ENCODE measurements at regions not wholly inside any gene's neighbourhood (a gene's known extent, or its start where the extent isn't known, plus 50 kb on each side); places are given as distances from the start of the nearest gene placed in this dataset.

DNA sequence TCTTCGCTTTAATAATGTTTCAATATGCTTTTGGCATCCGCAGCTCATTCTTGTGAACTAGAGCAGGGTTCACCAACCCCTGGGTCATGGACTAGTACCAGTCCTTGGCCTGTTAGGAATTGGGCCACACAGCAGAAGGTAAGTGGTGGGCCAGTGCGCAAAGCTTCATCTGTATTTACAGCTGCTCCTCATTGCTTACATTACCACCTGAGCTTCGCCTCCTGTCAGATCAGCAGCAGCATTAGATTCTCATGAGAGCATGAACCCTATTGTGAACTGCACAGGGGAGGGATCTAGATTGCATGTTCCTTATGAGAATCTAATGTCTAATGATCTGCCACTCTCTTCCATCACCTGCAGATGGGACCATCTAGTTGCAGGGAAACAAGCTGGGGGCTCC is 75.5 kb upstream of the GGTLC1 start:
- DNase-seq (ENCODE audit: low read depth, low spot score): no peak

GRCh38 chr20:24063100-24063499 is 74.5 kb upstream of the GGTLC1 start:
- no peak for DNase-seq (ENCODE audit: low read depth, low spot score)

DNA sequence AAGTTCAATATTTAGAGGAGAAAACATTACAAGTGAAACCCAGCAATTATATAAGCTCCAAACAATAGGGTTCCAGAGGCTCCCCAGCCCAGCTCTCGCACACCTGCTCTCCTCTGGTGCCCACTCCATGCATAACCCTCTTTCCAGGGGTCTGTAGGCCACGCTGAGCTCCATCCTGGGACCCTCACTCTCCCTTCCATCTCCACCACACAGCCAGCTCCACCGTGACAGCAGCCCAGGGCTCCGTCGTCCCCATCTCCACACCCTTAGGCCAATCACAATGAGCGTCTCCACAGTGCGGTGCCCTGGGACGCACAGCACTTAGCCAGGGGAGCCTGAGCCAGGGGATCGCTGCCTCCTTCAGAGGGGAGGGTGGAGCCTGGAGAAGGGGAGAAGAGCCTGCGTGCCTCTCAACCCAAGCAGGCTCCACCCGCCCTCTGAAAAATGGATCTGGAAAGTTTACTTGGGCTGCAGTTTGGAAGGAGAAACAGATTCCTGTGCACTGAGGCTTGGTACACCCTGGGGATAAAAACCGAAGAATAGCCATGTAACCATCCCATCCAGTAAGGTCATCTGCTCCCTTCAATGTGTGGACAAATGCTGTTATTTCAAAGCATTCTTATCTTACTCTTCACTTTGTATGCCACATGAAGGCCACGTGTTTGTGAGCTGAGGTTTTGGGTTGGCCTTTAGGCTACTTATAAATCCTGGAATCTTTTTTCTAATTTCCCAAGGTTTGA is 72.4 kb upstream of the GGTLC1 start:
- DNase-seq (ENCODE audit: low read depth, low spot score): no peak

DNA sequence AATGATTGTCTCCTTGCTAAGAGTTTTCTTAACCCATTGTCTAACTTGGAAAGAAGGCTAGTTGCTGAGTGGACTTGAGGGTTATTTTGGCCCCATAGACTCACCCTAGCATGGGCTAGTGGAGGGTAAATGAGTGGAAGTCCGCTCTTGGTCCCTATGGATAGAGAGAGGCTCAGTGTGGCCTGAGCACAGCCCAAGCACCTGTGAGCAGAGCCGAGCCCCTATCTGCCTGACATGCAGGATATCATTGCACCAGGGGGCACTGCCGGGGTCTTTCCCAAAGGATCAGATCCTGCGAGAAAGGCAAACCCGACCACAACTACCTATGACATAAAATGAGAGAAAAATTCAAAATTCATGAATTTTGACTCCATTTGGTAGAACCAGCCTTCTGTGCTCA is 70.6 kb upstream of the GGTLC1 start:
- DNase-seq (ENCODE audit: low read depth, low spot score): no peak

DNA sequence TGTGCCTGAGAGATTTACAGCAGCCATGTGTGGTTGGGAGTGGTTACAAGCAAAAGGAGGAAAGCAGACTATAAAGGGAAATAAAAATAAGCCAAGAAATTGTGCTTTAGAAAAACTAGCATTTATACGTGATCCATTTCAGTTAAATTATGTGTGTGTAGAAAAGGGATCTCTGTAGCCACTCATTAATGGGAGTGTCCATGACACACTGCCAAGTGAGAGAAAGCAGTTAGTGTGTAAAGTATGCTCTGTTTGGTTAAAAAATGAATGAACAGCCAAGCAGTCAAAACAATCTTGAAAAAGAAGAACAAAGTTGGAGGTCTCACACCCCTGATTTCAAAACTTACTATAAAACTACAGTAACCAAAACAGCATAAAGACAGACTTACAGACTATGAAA is 67.9 kb upstream of the GGTLC1 start:
- DNase-seq (ENCODE audit: low read depth, low spot score): no peak

DNA sequence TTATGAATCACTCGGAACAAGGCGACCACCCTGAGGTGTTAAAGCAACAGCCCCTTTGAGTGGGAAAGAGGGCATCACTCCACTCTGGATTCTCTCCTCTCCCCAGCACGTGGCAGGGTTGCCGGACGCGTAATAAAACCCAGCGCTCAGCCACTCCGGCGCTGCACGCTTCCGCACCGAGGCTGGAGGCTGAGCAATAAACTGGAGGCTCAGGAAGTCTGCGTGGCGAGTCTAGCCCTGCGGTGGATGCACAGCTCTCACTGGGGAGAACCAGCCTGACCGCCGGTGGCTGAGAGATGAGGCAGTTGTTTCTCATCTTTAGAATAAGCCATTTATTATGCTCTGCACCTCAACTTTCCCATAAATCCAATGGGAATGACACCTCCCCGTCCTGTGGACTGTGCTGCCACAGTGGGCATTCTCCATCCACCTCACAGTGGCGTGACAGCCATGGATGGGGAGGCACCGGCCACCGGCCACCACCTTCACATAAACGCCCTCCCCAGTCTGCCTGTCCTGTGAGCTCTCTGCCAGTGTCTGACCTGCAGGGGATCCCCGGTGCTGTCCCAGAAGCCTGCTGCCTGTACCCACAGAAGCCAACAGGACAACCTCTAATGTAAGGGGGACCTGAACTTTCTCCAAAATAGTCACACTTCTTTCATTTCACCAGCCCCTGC is 64.2 kb upstream of the GGTLC1 start:
- no peak for DNase-seq (ENCODE audit: low read depth, low spot score)

- DNase-seq (ENCODE audit: low read depth, low spot score): no peak
Observed at GRCh38 chr20:24051160-24051559, 62.6 kb upstream of the GGTLC1 start.

DNA sequence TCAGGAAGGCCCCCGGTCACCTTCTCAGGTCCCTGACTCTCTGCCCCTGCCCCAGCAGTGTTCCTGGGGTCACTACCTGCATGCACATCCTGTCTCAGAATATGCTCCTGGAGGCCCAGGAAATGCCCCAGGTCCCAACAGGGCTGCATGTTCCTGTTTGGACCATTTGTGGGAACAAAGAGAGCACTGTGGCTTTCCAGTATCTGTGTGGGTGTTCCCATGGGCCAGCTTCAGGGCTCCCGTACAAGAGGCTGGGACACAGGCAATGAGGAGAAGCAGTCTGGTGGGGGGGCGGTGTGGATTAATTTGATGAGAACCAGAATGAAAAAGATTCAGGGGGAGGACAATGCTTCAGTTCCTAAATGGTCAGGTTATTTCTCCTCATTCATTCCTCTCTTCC is 61.5 kb upstream of the GGTLC1 start:
- no peak for DNase-seq (ENCODE audit: low read depth, low spot score)

DNA sequence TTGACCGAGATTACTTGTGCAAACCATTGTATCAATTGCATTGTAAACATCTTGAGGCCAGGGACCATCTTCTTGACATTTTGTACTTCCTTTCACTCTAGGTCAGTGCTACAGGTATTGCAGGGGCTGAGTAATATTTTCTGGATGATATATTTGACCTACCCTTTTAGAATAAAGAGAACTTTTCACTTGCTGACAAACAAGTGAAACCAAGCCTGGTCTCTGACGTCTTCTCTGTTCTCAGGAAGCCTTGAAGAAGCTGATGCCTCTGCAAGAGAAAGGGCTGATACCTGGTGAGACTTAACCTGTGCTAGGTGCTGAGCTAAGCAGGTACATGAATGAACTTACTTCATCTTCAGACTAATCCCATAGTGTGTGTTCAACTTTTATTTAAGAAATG is 60.5 kb upstream of the GGTLC1 start:
- no peak for DNase-seq (ENCODE audit: low read depth, low spot score)

DNA sequence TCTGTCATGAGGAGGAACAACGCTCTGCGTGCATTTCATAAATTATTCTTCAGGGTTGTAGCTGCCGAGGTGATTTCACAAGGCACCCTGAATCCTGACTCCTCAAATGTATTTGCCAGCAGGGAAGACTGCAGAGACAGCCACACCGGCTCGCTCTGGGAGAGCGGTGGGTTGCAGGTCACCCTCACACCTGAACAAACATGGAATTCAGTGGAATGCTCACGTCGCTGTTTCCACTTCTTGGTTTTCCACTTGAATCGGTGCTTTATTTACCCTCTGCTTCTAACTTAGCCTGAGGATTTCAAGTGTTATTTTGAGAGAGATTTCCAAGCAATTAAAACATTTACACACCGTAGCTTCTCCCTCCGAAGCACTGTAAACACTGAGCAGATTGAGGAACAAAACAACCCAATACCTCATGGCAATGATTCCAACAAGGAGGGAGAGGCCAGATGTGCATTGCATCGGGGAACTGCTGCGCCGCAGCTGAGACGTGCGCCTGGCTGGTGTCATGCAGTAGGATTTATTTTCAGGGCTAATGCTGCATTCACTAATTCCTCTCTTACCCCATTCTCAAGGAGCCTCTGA is 59.5 kb upstream of the GGTLC1 start:
- no peak for DNase-seq (ENCODE audit: low read depth, low spot score)

DNA sequence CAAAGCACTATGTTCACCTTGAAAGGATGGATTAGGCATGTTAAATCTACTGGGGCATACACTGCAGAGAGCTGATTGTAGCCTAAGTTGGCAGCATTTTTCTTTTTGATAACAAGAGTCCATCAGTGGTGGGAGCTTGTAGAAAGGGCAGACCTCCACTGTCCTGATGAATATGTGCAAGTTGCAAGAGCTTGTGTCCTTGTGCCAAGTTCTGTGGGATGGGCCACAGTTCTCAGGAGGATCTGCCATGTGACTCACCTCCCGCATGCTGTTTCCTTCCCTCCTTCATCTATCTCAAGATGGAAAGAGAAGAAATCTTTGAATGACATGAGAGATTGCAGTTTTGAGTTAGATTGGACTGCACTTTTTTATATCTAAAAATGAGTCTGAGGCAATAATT is 58.3 kb upstream of the GGTLC1 start:
- no peak for DNase-seq (ENCODE audit: low read depth, low spot score)

- no peak for DNase-seq (ENCODE audit: low read depth, low spot score)
Observed at GRCh38 chr20:24045621-24046318, 57.2 kb upstream of the GGTLC1 start.

- DNase-seq (ENCODE audit: low read depth, low spot score): no peak
Observed at GRCh38 chr20:24043294-24043693, 54.7 kb upstream of the GGTLC1 start.

- no peak for DNase-seq (ENCODE audit: low read depth, low spot score)
Observed at GRCh38 chr20:24042646-24043045, 54.1 kb upstream of the GGTLC1 start.

GRCh38 chr20:24040896-24041459 is 52.4 kb upstream of the GGTLC1 start:
- no peak for DNase-seq (ENCODE audit: low read depth, low spot score)

- DNase-seq (ENCODE audit: low read depth, low spot score): no peak
Observed at GRCh38 chr20:24039196-24039595, 50.6 kb upstream of the GGTLC1 start.

Data from astrocyte of the hippocampus (primary cell).